22Rv1 (cell line): ENCODE measurements at regions not wholly inside any gene's neighbourhood (a gene's known extent, or its start where the extent isn't known, plus 50 kb on each side); places are given as distances from the start of the nearest gene placed in this dataset.
"Not testable (repeated sequence)": the region's sequence is repeated elsewhere in the genome, so short reads cannot be mapped to it uniquely, and the experiment has no call there.

Experiments
- CTCF ChIP-seq: fragments of 450-650 bp; IDR thresholded peaks from 2 replicates; pipeline ENCODE4 v1.5.1; 2017; ENCODE audit warnings: mild to moderate bottlenecking
- ZFX ChIP-seq: fragments of 450-650 bp; IDR thresholded peaks from 2 replicates; pipeline ENCODE4 v1.6.1; 2017; ENCODE audit warnings: antibody characterized with exemption, borderline replicate concordance

- TF ChIP-seq CTCF, ZFX: not testable (repeated sequence)
Measured at GRCh38 chr7:84910322-84910721, 276.5 kb downstream of the SEMA3D start.
